GM12872 (cell line): ENCODE measurements at regions not wholly inside any gene's neighbourhood (a gene's known extent, or its start where the extent isn't known, plus 50 kb on each side); places are given as distances from the start of the nearest gene placed in this dataset.

Experiments
- CTCF ChIP-seq: IDR thresholded peaks from 3 replicates; pipeline ENCODE4 v1.5.1; 2011; ENCODE audit warnings: low read depth, mild to moderate bottlenecking, low read length, moderate library complexity; ENCODE audit not compliant: insufficient read depth

- no peak for TF ChIP-seq CTCF
Measured at GRCh38 chr9:82284758-82285157, 296.2 kb downstream of the SPATA31D1 start.

- TF ChIP-seq CTCF: no peak
Measured at GRCh38 chr9:82295181-82295580, 306.6 kb downstream of the SPATA31D1 start.

- TF ChIP-seq CTCF: no peak
Measured at GRCh38 chr9:82299870-82300269, 311.3 kb downstream of the SPATA31D1 start.

GRCh38 chr9:82302968-82303655 lies 314.5 kb downstream of the SPATA31D1 start:
- TF ChIP-seq CTCF: no peak

GRCh38 chr9:82308836-82309235 lies 320.3 kb downstream of the SPATA31D1 start:
- TF ChIP-seq CTCF: no peak

GRCh38 chr9:82313697-82314096 lies 325.1 kb downstream of the SPATA31D1 start:
- no peak for TF ChIP-seq CTCF

GRCh38 chr9:82320566-82320965 lies 332.0 kb downstream of the SPATA31D1 start:
- no peak for TF ChIP-seq CTCF
